ENCODE measurements at regions not wholly inside any gene's neighbourhood (a gene's known extent, or its start where the extent isn't known, plus 50 kb on each side); places are given as distances from the start of the nearest gene placed in this dataset.
"Not testable (repeated sequence)": the region's sequence is repeated elsewhere in the genome, so short reads cannot be mapped to it uniquely, and the experiment has no call there.

GRCh38 chr6:6412700-6413099 is 92.2 kb upstream of the F13A1 start:
- no peak for DNase-seq (ENCODE audit: low read depth)

GRCh38 chr6:6414931-6415330 is 94.5 kb upstream of the F13A1 start:
- no peak for DNase-seq (ENCODE audit: low read depth)

DNA sequence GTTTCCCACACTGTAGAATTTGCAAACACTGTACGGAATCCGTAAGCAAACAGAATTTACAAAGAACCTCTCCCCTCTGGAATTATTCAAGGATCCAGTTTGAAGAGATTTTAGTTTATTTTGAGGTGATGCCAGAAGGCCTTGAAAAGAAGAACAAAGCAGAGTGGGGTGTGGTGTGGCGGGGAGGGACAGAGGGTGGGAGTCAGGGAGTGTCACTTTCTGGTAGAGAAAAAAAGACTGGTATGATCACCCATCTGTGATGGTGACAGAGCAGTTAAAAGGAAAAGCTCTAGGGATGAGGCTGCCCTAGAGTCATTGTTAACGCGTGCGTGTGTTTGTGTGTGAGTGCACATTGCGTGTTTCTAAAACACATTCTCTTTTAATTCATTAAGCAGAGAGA is 97.0 kb upstream of the F13A1 start:
- DNase-seq (ENCODE audit: low read depth): no peak

- DNase-seq (ENCODE audit: low read depth): no peak
These were observed 98.0 kb upstream of the F13A1 start for GRCh38 chr6:6418421-6418820.

- DNase-seq (ENCODE audit: low read depth): no peak
These were observed 99.6 kb upstream of the F13A1 start for GRCh38 chr6:6420107-6420506.

- no peak for DNase-seq (ENCODE audit: low read depth)
These were observed 113.7 kb upstream of the F13A1 start for GRCh38 chr6:6434151-6434550.

DNA sequence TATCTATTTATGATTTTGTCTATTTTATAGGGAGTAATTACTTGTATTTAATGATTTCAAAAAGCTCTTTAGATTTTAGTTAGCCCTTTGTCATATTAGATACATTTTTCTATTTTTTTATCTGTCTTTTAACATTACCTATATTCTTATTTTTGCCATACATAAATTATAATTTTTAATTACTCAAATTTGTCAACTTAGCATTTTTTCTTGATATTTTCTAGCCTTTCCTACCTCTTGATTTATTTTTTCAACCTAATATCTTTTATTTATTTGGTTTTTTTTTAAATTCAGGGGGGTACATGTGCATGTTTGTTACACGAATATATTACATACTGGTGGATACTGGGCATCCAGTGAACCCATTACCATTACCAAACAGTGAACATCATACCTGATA is 114.3 kb upstream of the F13A1 start:
- DNase-seq (ENCODE audit: low read depth): no peak

- no peak for DNase-seq (ENCODE audit: low read depth)
These were observed 115.9 kb upstream of the F13A1 start for GRCh38 chr6:6436366-6436765.

GRCh38 chr6:6436946-6437345 is 116.5 kb upstream of the F13A1 start:
- DNase-seq (ENCODE audit: low read depth): no peak

DNA sequence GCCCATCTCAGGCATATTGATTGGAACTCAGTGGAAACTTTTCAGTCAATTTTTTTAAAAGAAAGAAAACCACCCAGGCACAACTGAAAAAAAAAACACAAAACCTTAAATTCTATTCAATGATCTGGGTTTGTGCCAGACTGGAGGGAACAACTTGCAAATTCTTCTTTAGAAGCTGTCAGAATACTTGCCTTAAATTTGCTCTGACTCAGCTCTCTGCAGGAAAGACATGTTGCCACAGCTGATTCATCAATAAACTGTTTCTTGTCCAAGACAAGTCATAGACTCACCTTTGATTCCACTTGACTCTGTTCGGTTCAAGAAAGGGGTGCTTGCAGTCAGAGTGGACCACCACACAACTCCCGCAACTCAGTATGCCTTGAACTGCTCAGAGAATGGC is 117.8 kb upstream of the F13A1 start:
- DNase-seq (ENCODE audit: low read depth): no peak

- DNase-seq (ENCODE audit: low read depth): no peak
These were observed 119.3 kb upstream of the F13A1 start for GRCh38 chr6:6439778-6440177.

- no peak for DNase-seq (ENCODE audit: low read depth)
These were observed 131.5 kb upstream of the F13A1 start for GRCh38 chr6:6452002-6452401.

DNA sequence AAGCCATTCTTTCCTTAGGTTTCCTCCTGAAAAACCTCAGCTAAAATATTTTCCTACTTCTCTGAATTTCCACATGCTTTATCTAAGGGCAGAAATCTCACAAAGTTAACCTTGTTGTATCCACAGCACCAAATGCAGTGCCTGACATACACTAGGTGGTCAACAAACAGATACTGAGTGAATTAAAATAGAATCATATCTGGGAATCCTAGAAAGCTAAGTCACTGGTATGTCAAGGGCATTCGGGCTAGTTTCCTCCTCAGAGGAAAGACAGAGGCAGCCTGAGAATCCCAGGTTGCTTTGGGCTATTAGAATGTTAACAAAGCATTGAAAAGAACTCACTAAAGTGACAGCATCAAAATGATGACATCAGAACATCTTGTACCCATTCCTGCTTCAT is 132.7 kb upstream of the F13A1 start:
- no peak for DNase-seq (ENCODE audit: low read depth)

GRCh38 chr6:6455272-6455671 is 133.2 kb upstream of the LY86 start:
- DNase-seq (ENCODE audit: low read depth): no peak

GRCh38 chr6:6458172-6458571 is 130.3 kb upstream of the LY86 start:
- no peak for DNase-seq (ENCODE audit: low read depth)

DNA sequence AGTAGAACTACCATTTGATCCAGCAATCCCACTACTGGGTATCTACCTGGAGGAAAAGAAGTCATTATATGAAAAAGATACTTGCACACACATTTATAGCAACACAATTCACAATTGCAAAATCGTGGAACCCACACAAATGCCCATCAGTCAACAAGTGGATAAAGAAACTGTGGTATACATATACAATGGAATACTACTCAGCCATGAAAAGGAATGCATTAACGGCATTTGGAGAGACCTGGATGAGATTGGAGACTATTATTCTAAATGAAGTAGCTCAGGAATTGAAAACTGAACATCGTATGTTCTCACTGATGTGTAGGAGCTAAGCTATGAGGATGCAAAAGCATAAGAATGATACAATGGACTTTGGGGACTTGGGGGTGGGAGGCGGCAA is 128.6 kb upstream of the LY86 start:
- DNase-seq (ENCODE audit: low read depth): not testable (repeated sequence)

GRCh38 chr6:6460416-6460815 is 128.1 kb upstream of the LY86 start:
- DNase-seq (ENCODE audit: low read depth): no peak

GRCh38 chr6:6461138-6461537 is 127.4 kb upstream of the LY86 start:
- no peak for DNase-seq (ENCODE audit: low read depth)

DNA sequence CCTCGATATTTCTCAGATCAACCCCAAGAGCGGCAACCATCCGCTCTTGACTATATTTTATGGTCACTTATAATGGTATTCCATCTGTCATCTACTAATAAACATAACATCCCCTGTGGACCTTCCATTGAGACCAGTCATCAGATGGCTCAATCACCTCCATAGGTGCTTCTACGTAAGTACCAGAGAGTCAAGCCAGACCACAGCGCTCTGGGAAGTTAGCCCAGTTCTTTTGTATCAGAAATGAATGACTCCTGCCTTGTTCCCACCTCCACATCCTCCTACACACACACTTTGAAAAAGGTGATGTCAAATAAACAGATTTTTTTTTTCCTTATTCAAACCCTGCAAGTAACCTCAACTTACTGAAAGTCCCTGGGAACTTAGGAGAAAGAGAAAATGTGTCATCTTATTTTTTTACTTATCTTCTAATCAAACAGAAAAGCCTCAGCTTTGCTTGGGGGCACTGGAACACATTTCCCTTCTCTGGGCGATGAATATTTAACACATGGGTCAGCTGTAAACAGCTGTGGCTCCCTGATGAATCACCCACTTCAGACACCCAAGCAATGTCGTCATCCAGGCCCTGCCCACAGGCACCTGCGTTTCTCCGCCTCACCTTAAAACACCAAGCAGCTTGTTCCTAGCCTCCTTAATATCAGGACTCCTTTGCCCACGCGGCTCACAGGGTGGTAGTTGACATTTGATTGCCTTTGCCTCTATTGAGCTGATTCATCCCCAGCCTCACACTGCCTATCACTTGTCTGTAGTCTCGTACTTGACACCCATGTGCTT is 121.4 kb upstream of the LY86 start:
- DNase-seq (ENCODE audit: low read depth): no peak

DNA sequence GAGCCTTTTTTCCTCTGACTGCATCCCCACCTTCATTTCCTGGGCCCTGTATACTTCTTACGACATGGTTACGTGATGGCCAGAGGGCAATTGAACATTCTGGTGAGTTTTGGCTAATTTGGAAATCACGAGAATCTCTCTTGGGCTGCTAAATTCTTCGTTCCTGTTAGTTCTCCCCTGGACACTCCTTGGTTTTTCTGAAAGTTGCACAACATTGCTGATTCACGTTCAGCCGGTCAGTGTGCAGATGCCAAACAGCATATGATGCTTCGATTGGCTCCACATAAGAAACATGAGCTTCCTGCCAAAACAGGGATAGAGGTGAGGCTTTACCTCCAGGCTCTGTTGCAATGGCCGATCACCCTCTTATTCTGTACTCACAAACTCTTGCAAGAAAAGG is 119.4 kb upstream of the LY86 start:
- DNase-seq (ENCODE audit: low read depth): no peak

DNA sequence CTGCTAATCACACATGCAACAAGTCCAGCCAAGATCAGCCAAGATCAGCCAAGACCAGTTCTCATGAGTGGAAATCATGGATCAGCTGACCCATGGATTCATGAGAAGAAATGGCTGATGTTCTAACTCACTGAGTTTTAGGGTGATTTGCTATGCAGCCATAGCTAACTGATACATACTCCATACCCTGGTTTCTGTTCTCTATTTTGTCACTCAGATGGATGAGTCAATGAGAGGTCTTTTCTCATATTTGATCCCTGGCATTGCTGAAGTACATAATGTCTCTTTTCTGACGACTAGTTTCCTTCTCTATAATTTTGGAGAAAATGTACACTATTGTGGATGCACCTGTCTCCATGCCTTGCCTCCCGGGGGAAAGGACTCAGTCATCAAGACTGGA is 118.4 kb upstream of the LY86 start:
- no peak for DNase-seq (ENCODE audit: low read depth)

DNA sequence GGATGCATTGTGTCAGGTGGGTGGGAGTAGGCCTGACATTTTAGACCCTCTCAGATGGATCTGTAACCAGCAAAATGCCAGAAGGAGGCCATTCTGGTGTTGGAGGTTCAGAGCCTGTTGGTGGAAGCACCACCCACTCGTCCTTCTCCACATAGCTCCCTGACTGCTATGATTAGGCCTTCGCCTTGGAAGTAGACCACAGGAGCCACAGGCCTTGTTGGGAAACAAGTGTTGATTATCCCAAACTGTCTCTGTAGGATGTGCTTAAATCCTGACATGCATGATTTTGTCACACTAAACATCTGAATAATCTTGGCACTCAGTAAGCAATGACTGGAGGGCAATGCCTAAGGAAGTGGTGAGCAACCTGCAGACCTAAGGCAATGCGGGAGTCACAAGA is 117.2 kb upstream of the LY86 start:
- DNase-seq (ENCODE audit: low read depth): no peak

GRCh38 chr6:6474170-6474920 is 114.2 kb upstream of the LY86 start:
- no peak for DNase-seq (ENCODE audit: low read depth)

GRCh38 chr6:6479785-6480184 is 108.7 kb upstream of the LY86 start:
- DNase-seq (ENCODE audit: low read depth): no peak
